HG03045 (cell line): ENCODE measurements at regions not wholly inside any gene's neighbourhood (a gene's known extent, or its start where the extent isn't known, plus 50 kb on each side); places are given as distances from the start of the nearest gene placed in this dataset.
"Not testable (repeated sequence)": the region's sequence is repeated elsewhere in the genome, so short reads cannot be mapped to it uniquely, and the experiment has no call there.

Source experiments
- ATAC-seq: cut with Tn5 transposase; IDR thresholded peaks from one replicate; pipeline ENCODE4 v1.9.1; 2021; ENCODE audit warnings: mild to moderate bottlenecking, moderate library complexity; ENCODE audit not compliant: unreplicated experiment

GRCh38 chr2:235216901-235217300, 265.1 kb downstream of the SH3BP4 start:
- no peak for ATAC-seq

GRCh38 chr2:235217846-235218245, 266.0 kb downstream of the SH3BP4 start:
- no peak for ATAC-seq

GRCh38 chr2:235218486-235218907, 266.7 kb downstream of the SH3BP4 start:
- ATAC-seq, result no peak

- no peak for ATAC-seq
Observed at GRCh38 chr2:235219048-235219447, 267.2 kb downstream of the SH3BP4 start.

- ATAC-seq, result no peak
Observed at GRCh38 chr2:235220331-235220730, 268.5 kb downstream of the SH3BP4 start.

- ATAC-seq, result no peak
Observed at GRCh38 chr2:235223011-235223410, 270.8 kb upstream of the AGAP1 start.

- ATAC-seq, result no peak
Observed at GRCh38 chr2:235224410-235224809, 269.4 kb upstream of the AGAP1 start.

- no peak for ATAC-seq
Observed at GRCh38 chr2:235225261-235225660, 268.6 kb upstream of the AGAP1 start.

- ATAC-seq, result no peak
Observed at GRCh38 chr2:235227590-235227989, 266.3 kb upstream of the AGAP1 start.

- not testable (repeated sequence) for ATAC-seq
Observed at GRCh38 chr2:235228422-235228821, 265.4 kb upstream of the AGAP1 start.

- ATAC-seq, result no peak
Observed at GRCh38 chr2:235229236-235229635, 264.6 kb upstream of the AGAP1 start.

- ATAC-seq, result no peak
Observed at GRCh38 chr2:235230821-235231601, 262.8 kb upstream of the AGAP1 start.

- ATAC-seq, result no peak
Observed at GRCh38 chr2:235232449-235233433, 261.1 kb upstream of the AGAP1 start.

GRCh38 chr2:235234736-235235135, 259.1 kb upstream of the AGAP1 start:
- ATAC-seq, result no peak

- ATAC-seq, result no peak
Observed at GRCh38 chr2:235235977-235236767, 257.7 kb upstream of the AGAP1 start.

GRCh38 chr2:235238537-235238936, 255.3 kb upstream of the AGAP1 start:
- no peak for ATAC-seq

- ATAC-seq, result no peak
Observed at GRCh38 chr2:235240574-235240973, 253.3 kb upstream of the AGAP1 start.

- ATAC-seq, result no peak
Observed at GRCh38 chr2:235244255-235245220, 249.3 kb upstream of the AGAP1 start.

- no peak for ATAC-seq
Observed at GRCh38 chr2:235247001-235247400, 246.8 kb upstream of the AGAP1 start.

- no peak for ATAC-seq
Observed at GRCh38 chr2:235255693-235256092, 238.2 kb upstream of the AGAP1 start.
